DND-41 (cell line): ENCODE measurements at regions not wholly inside any gene's neighbourhood (a gene's known extent, or its start where the extent isn't known, plus 50 kb on each side); places are given as distances from the start of the nearest gene placed in this dataset.

Experiments
- EZH2 ChIP-seq: IDR thresholded peaks from 3 replicates; pipeline ENCODE4 v1.6.1; 2012; ENCODE audit warnings: borderline replicate concordance, low read depth, mild to moderate bottlenecking, moderate library complexity, low read length, inconsistent platforms; ENCODE audit not compliant: severe bottlenecking
- TF ChIP-seq, protein P1 (sequence below): IDR thresholded peaks from 2 replicates; pipeline ENCODE4 v1.5.1; 2012; ENCODE audit warnings: borderline replicate concordance, low read length, moderate library complexity, mild to moderate bottlenecking; ENCODE audit not compliant: poor library complexity, severe bottlenecking; ENCODE audit errors: extremely low read depth

DNA sequence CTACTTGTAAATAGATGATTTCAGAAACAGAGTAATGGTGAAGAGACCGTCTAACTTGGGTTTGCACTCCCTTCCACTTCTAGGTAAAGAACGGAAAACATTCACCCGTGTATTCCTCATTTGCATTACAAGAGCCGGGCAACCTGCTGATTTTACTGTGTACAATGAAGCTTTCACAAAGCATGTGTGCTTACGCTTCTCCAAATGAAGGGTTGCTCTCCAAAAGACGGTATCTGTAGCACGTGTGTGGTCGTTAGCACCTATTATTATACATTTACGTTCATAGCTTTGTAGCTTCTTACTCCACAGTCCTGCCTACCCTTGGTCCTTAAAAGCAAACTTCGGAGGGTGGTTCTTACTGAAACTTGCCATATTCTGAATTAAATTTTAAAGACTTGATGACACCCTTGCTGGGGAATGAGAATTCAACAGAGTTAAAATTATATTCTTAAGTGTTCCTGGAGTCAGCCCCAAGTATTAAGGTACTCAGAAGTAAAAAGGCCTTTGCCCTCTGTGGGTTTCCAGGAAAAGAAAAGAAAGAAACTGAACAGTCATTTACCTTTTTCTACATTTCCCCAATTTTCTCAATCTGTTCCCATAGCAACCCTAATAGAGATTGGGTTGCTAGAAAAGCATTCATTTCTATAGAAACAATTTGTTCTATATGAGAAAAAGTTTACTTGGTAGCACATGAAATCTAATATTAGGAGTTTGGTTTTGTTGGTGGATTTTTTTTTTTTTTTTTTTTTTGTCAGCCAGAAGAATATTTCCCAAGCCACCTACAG is 61.9 kb upstream of the KCNG1 start:
- TF ChIP-seq, protein P1, sequence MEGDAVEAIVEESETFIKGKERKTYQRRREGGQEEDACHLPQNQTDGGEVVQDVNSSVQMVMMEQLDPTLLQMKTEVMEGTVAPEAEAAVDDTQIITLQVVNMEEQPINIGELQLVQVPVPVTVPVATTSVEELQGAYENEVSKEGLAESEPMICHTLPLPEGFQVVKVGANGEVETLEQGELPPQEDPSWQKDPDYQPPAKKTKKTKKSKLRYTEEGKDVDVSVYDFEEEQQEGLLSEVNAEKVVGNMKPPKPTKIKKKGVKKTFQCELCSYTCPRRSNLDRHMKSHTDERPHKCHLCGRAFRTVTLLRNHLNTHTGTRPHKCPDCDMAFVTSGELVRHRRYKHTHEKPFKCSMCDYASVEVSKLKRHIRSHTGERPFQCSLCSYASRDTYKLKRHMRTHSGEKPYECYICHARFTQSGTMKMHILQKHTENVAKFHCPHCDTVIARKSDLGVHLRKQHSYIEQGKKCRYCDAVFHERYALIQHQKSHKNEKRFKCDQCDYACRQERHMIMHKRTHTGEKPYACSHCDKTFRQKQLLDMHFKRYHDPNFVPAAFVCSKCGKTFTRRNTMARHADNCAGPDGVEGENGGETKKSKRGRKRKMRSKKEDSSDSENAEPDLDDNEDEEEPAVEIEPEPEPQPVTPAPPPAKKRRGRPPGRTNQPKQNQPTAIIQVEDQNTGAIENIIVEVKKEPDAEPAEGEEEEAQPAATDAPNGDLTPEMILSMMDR: no peak
- no peak for TF ChIP-seq EZH2
